ENCODE measurements at regions not wholly inside any gene's neighbourhood (a gene's known extent, or its start where the extent isn't known, plus 50 kb on each side); places are given as distances from the start of the nearest gene placed in this dataset.

GRCh38 chr3:159453945-159454344, 534.7 kb upstream of the IL12A start:
- TF ChIP-seq EP300 (IDR thresholded peaks at IDR 0.05) (no peak), POLR2A (IDR thresholded peaks at IDR 0.05) (no peak), POLR2AphosphoS5 (IDR thresholded peaks at IDR 0.05) (no peak)
- TF ChIP-seq, protein P1, sequence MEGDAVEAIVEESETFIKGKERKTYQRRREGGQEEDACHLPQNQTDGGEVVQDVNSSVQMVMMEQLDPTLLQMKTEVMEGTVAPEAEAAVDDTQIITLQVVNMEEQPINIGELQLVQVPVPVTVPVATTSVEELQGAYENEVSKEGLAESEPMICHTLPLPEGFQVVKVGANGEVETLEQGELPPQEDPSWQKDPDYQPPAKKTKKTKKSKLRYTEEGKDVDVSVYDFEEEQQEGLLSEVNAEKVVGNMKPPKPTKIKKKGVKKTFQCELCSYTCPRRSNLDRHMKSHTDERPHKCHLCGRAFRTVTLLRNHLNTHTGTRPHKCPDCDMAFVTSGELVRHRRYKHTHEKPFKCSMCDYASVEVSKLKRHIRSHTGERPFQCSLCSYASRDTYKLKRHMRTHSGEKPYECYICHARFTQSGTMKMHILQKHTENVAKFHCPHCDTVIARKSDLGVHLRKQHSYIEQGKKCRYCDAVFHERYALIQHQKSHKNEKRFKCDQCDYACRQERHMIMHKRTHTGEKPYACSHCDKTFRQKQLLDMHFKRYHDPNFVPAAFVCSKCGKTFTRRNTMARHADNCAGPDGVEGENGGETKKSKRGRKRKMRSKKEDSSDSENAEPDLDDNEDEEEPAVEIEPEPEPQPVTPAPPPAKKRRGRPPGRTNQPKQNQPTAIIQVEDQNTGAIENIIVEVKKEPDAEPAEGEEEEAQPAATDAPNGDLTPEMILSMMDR (IDR thresholded peaks at IDR 0.05) = no peak
- no peak overlapping the region for H3K27ac ChIP-seq
- WGBS, 2 donors = 52 to 84% methylated on average over 2 of the region's 2 CpGs
- no peaks in the 10 kb centered on the region for H3K27me3 ChIP-seq
- no peaks in the 10 kb centered on the region for H3K9me3 ChIP-seq
- DNase-seq (no peak), ATAC-seq (ENCODE audit: low FRiP score in 2 of 2) (no peak)
- H3K4me1 ChIP-seq = no peaks in the 10 kb centered on the region
- no peak overlapping the region for H3K4me3 ChIP-seq
- no peaks in the 10 kb centered on the region for H3K36me3 ChIP-seq

DNA sequence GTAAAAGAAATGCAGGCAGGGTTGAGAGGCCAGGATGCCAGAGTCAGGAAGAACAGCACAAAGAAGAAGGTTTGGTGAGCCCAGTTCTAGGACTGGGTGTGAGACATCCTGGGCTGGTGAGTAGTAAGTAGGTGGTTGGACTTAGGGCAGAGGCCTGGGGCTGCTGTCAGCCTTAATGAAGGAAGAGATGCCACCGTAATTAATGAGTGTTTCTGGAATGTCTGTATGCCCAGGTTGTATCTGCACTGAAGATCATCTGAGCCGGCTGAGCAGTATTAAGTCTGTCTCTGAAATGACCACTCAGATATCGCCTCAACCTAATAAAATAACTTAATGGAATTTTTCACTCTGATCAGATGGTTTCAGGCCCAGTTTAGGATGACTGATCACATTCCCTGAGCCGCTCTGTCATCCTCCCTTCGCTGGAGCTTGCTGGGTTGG, 532.9 kb upstream of the IL12A start:
- WGBS, 2 donors = 89 to 96% methylated on average over 5 of the region's 5 CpGs
- TF ChIP-seq EP300 (IDR thresholded peaks at IDR 0.05) (no peak), POLR2AphosphoS5 (IDR thresholded peaks at IDR 0.05) (no peak), POLR2A (IDR thresholded peaks at IDR 0.05) (no peak)
- TF ChIP-seq, protein P1 (IDR thresholded peaks at IDR 0.05) = no peak
- Histone ChIP-seq H3K9me3 (no peaks in the 10 kb centered on the region), H3K4me3 (no peak overlapping the region), H3K27ac (no peak overlapping the region), H3K36me3 (no peaks in the 10 kb centered on the region), H3K27me3 (no peaks in the 10 kb centered on the region), H3K4me1 (no peaks in the 10 kb centered on the region)
- DNase-seq (no peak), ATAC-seq (ENCODE audit: low FRiP score in 2 of 2) (no peak)

DNA sequence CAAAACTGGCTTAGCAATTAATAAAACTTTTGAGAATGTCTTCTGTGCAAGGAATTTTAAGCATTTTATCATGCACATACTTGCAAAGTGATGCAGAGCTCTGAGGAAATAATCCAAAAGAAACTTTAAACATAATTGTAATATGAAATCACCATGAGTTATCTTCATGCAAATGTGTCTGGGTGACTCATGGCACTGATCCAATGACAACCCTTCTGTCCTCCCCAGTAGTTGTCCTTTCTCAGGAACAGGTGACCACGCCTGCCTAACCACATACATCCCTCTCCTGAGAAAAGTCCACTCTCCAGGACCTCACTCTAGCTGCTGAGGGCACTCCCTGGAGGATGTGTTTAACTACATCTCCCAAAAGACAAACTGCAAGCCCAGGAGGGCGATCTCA, 530.6 kb upstream of the IL12A start:
- Histone ChIP-seq H3K4me3 (no peak overlapping the region), H3K4me1 (no peaks in the 10 kb centered on the region), H3K9me3 (no peaks in the 10 kb centered on the region), H3K27ac (no peak overlapping the region), H3K36me3 (no peaks in the 10 kb centered on the region), H3K27me3 (no peaks in the 10 kb centered on the region)
- TF ChIP-seq POLR2AphosphoS5 (IDR thresholded peaks at IDR 0.05) = no peak
- TF ChIP-seq, protein P1 (IDR thresholded peaks at IDR 0.05) = no peak
- TF ChIP-seq POLR2A (IDR thresholded peaks at IDR 0.05) = no peak
- TF ChIP-seq EP300 (IDR thresholded peaks at IDR 0.05) = no peak
- WGBS, 2 donors = 46 to 75% methylated on average over 2 of the region's 2 CpGs
- DNase-seq = no peak
- ATAC-seq (ENCODE audit: low FRiP score in 2 of 2) = peak; percentile 64 to 66

DNA sequence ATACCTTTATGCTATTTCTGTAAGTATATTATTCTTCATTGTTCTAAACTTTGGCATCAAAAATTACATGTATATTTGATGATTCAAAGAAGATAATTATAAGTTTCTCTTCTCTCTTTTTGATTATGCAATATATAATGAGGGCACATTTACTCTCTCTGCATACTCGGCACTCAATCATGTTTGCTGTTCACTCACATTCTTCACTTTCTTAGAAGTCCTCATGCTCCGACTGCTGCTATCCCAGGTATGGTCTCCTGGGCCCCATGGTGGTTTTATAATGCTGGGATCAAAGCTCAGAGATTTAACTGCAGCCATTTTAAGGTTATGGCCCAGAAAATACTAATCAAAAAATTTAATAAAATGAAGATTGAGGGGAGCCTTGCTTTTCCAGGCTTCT, 529.7 kb upstream of the IL12A start:
- 68 to 70% methylated on average over 2 of the region's 2 CpGs for WGBS, 2 donors
- DNase-seq = no peak
- H3K4me1 ChIP-seq = no peaks in the 10 kb centered on the region
- no peak overlapping the region for H3K27ac ChIP-seq
- TF ChIP-seq POLR2A (IDR thresholded peaks at IDR 0.05) (no peak), POLR2AphosphoS5 (IDR thresholded peaks at IDR 0.05) (no peak), EP300 (IDR thresholded peaks at IDR 0.05) (no peak)
- TF ChIP-seq, protein P1 (IDR thresholded peaks at IDR 0.05) = no peak
- no peaks in the 10 kb centered on the region for H3K9me3 ChIP-seq
- ATAC-seq (ENCODE audit: low FRiP score in 2 of 2) = no peak
- H3K36me3 ChIP-seq = no peaks in the 10 kb centered on the region
- no peaks in the 10 kb centered on the region for H3K27me3 ChIP-seq
- H3K4me3 ChIP-seq = no peak overlapping the region

GRCh38 chr3:159472611-159473010, 516.0 kb upstream of the IL12A start:
- no peaks in the 10 kb centered on the region for H3K36me3 ChIP-seq
- H3K9me3 ChIP-seq = no peaks in the 10 kb centered on the region
- no peak for DNase-seq
- H3K27ac ChIP-seq = no peak overlapping the region
- ATAC-seq (ENCODE audit: low FRiP score in 2 of 2) = no peak
- H3K4me3 ChIP-seq = no peak overlapping the region
- no peaks in the 10 kb centered on the region for H3K27me3 ChIP-seq
- WGBS, 2 donors = 70 to 76% methylated on average over 4 of the region's 4 CpGs
- no peaks in the 10 kb centered on the region for H3K4me1 ChIP-seq
- TF ChIP-seq POLR2AphosphoS5 (IDR thresholded peaks at IDR 0.05) = no peak
- TF ChIP-seq EP300 (IDR thresholded peaks at IDR 0.05) = no peak
- TF ChIP-seq, protein P1 (IDR thresholded peaks at IDR 0.05) = no peak
